A549 (cell line): ENCODE measurements at regions not wholly inside any gene's neighbourhood (a gene's known extent, or its start where the extent isn't known, plus 50 kb on each side); places are given as distances from the start of the nearest gene placed in this dataset.
A peak's percentile ranks its signal among the peaks of the same experiment; 100 is the strongest.

Experiments
- ATAC-seq, 2 experiments: fragments of 200-7000 bp in 1 of 2; fragments of >200 bp in 1 of 2; cut with Nextera tagmentation in 1 of 2; cut with Tn5 transposase in 1 of 2; 3 replicates each; pipeline versions ENCODE4 v1.8.0 to v1.9.1; 2018 to 2020; ENCODE audit warnings: mild to moderate bottlenecking in 1 of 2, moderate library complexity in 1 of 2
- CTCF ChIA-PET: fragments of 300-600 bp; sonication (Branson Sonifier 250); formaldehyde crosslinking; extraction: SDS; loops from one replicate; lab custom pipeline; 2021; ENCODE audit warnings: antibody characterized with exemption, inconsistent platforms; lab: Yijun Ruan, JAX
- POLR2A ChIA-PET: fragments of 350-600 bp; formaldehyde crosslinking; extraction: SDS; loops from one replicate; lab custom pipeline; 2021; ENCODE audit warnings: antibody characterized with exemption, inconsistent platforms; lab: Yijun Ruan, JAX
- DNase-seq, 2 experiments: peaks; one replicate each; pipeline versions ENCODE4 v3.0.0 to v3.0.0-alpha.2; 2011 to 2016; ENCODE audit warnings: low read depth in 1 of 2, low spot score in 1 of 2
- FAIRE-seq: peaks from 2 replicates; lab custom pipeline; 2011; peaks lifted over from hg19 to GRCh38; lab: Jason Lieb, UNC
- H3K27ac ChIP-seq, 2 experiments: fragments of >200 bp; sonication (Bioruptor Twin); formaldehyde crosslinking; 3 replicates each; pipeline ENCODE4 v1.5.1; 2016 to 2017
- H3K4me1 ChIP-seq: fragments of >200 bp; sonication (Bioruptor Twin); formaldehyde crosslinking; 3 replicates; pipeline ENCODE4 v1.6.1; 2016
- H3K4me2 ChIP-seq: fragments of >200 bp; sonication (Bioruptor Twin); formaldehyde crosslinking; 3 replicates; pipeline ENCODE4 v1.6.1; 2016
- H3K4me3 ChIP-seq: fragments of >200 bp; sonication (Bioruptor Twin); formaldehyde crosslinking; 3 replicates; pipeline ENCODE4 v1.5.1; 2016
- H3K9me3 ChIP-seq: fragments of >200 bp; sonication (Bioruptor Twin); formaldehyde crosslinking; 3 replicates; pipeline ENCODE4 v1.6.1; 2016
- EP300 ChIP-seq, 2 experiments: fragments of >200 bp; sonication (Bioruptor Twin); formaldehyde crosslinking; IDR thresholded peaks; 2 replicates in 1 of 2; 3 replicates in 1 of 2; pipeline ENCODE4 v1.6.1; 2016 to 2017
- HMGXB4 ChIP-seq: fragments of 250-450 bp; sonication (Bioruptor Pico); IDR thresholded peaks from 2 replicates; pipeline ENCODE4 v1.5.0; 2021; ENCODE audit warnings: mild to moderate bottlenecking, moderate library complexity, borderline replicate concordance
- MAX ChIP-seq: IDR thresholded peaks from 2 replicates; pipeline ENCODE4 v1.6.1; 2012
- PHF8 ChIP-seq: fragments of 200-600 bp; sonication (generic); IDR thresholded peaks from 2 replicates; pipeline ENCODE4 v1.6.1; 2016; ENCODE audit warnings: low read depth, mild to moderate bottlenecking, antibody characterized with exemption, moderate library complexity, borderline replicate concordance
- RCOR1 ChIP-seq: fragments of 150-350 bp; IDR thresholded peaks from 2 replicates; pipeline ENCODE4 v1.6.1; 2014; ENCODE audit warnings: antibody characterized with exemption, low read length, low read depth
- REST ChIP-seq: fragments of 200-600 bp; sonication (generic); IDR thresholded peaks from 2 replicates; pipeline ENCODE4 v1.6.1; 2016; ENCODE audit warnings: antibody characterized with exemption, mild to moderate bottlenecking, moderate library complexity
- RNF2 ChIP-seq: fragments of 200-600 bp; sonication (generic); IDR thresholded peaks from 2 replicates; pipeline ENCODE4 v1.6.1; 2016; ENCODE audit warnings: low read depth, mild to moderate bottlenecking, antibody characterized with exemption, moderate library complexity, borderline replicate concordance
- SREBF2 ChIP-seq: fragments of 450-650 bp; IDR thresholded peaks from 2 replicates; pipeline ENCODE4 v1.6.1; 2014; ENCODE audit warnings: mild to moderate bottlenecking, moderate library complexity
- USF2 ChIP-seq: fragments of 450-650 bp; IDR thresholded peaks from 2 replicates; pipeline ENCODE4 v1.6.1; 2014; ENCODE audit warnings: antibody characterized with exemption
- WGBS: methylation state at CpG from one replicate; pipeline ENCODE4 v1.1.6; 2017; ENCODE audit errors: missing lambda C conversion rate; 5-methylcytosine and 5-hydroxymethylcytosine counted together

GRCh38 chr7:46653848-46654247 lies 732.8 kb upstream of the IGFBP3 start:
- no peak overlapping the region for H3K27ac ChIP-seq
- ChIA-PET CTCF (interaction anchor here (0.7 kb wide), 1 partner anchor 15 kb away, joined by 3 read pairs; no protein-coding TSS in a partner anchor), POLR2A (no interaction called here)
- WGBS: 88% methylated on average over 2 of the region's 2 CpGs
- ATAC-seq (no peak), FAIRE-seq (no peak), DNase-seq (no peak)
- TF ChIP-seq SREBF2: no peak
- H3K4me2 ChIP-seq: no peak overlapping the region
- H3K4me3 ChIP-seq: no peak overlapping the region
- no peaks in the 10 kb centered on the region for H3K9me3 ChIP-seq
- H3K4me1 ChIP-seq: peaks cover 19% of the 10 kb centered on the region

- no peak for FAIRE-seq
- Histone ChIP-seq H3K4me1 (peaks cover 19% of the 10 kb centered on the region), H3K4me2 (peak overlapping the region; percentile 24; the same call in 2 of the 3 replicates)
These were observed 731.2 kb upstream of the IGFBP3 start for GRCh38 chr7:46652317-46652716.

More at GRCh38 chr7:46652317-46652716, 731.2 kb upstream of the IGFBP3 start:
- H3K9me3 ChIP-seq: no peaks in the 10 kb centered on the region; the same call in 2 of the 3 replicates
- ChIA-PET POLR2A (no interaction called here), CTCF (no interaction called here)
- WGBS: 73% methylated on average over 4 of the region's 4 CpGs
- no peak for ATAC-seq
- no peak overlapping the region for H3K4me3 ChIP-seq
- no peak for DNase-seq
- TF ChIP-seq MAX (no peak), REST (no peak), USF2 (no peak), RNF2 (no peak), EP300 (IDR thresholded peaks at IDR 0.05) (no peak), PHF8 (no peak), HMGXB4 (CRISPR knock-in tag) (no peak), RCOR1 (no peak)
- peak overlapping the region in 1 of 2 experiments; percentile 6; a peak in 2 of 6 replicates for H3K27ac ChIP-seq
